Epithelial cell of esophagus (primary cell): ENCODE measurements at regions not wholly inside any gene's neighbourhood (a gene's known extent, or its start where the extent isn't known, plus 50 kb on each side); places are given as distances from the start of the nearest gene placed in this dataset.

Experiments
- DNase-seq: peaks from one replicate; pipeline ENCODE4 v3.0.0; 2010; ENCODE audit warnings: low read depth
- H3K4me3 ChIP-seq: 2 replicates; pipeline ENCODE4 v1.5.1; 2011; ENCODE audit warnings: mild to moderate bottlenecking, low read length, control low read depth
- CTCF ChIP-seq: IDR thresholded peaks from 2 replicates; pipeline ENCODE4 v1.5.1; 2011; ENCODE audit warnings: low read depth, mild to moderate bottlenecking, low read length, control low read depth, inconsistent platforms; ENCODE audit not compliant: insufficient read depth; ENCODE audit errors: missing control alignments

GRCh38 chr13:21979161-21979806 lies 308.4 kb downstream of the FGF9 start:
- TF ChIP-seq CTCF = no peak
- H3K4me3 ChIP-seq = no peak overlapping the region
- no peak for DNase-seq

- DNase-seq = no peak
- no peak for TF ChIP-seq CTCF
- no peak overlapping the region for H3K4me3 ChIP-seq
Measured at GRCh38 chr13:21980049-21980448, 309.2 kb downstream of the FGF9 start.

- DNase-seq = no peak
- TF ChIP-seq CTCF = no peak
- no peak overlapping the region for H3K4me3 ChIP-seq
Measured at GRCh38 chr13:21984156-21984555, 313.3 kb downstream of the FGF9 start.

GRCh38 chr13:21986602-21987001 lies 315.7 kb downstream of the FGF9 start:
- no peak for DNase-seq
- no peak for TF ChIP-seq CTCF

GRCh38 chr13:21987793-21988192 lies 316.9 kb downstream of the FGF9 start:
- no peak for TF ChIP-seq CTCF
- no peak for DNase-seq
- H3K4me3 ChIP-seq = no peak overlapping the region

More at GRCh38 chr13:21986602-21987001, 315.7 kb downstream of the FGF9 start:
- no peak overlapping the region for H3K4me3 ChIP-seq

GRCh38 chr13:21988624-21989023 lies 317.8 kb downstream of the FGF9 start:
- TF ChIP-seq CTCF = no peak
- H3K4me3 ChIP-seq = no peak overlapping the region
- DNase-seq = no peak

GRCh38 chr13:21996049-21996448 lies 325.2 kb downstream of the FGF9 start:
- no peak for TF ChIP-seq CTCF
- no peak for DNase-seq
- no peak overlapping the region for H3K4me3 ChIP-seq
